ENCODE measurements at regions not wholly inside any gene's neighbourhood (a gene's known extent, or its start where the extent isn't known, plus 50 kb on each side); places are given as distances from the start of the nearest gene placed in this dataset.

GRCh38 chr20:24376311-24377099, 92.9 kb upstream of the SYNDIG1 start:
- DNase-seq (ENCODE audit: low spot score), result no peak

- DNase-seq (ENCODE audit: low spot score), result no peak
These were observed 96.1 kb upstream of the SYNDIG1 start for GRCh38 chr20:24373372-24373771.

GRCh38 chr20:24370911-24371695, 98.3 kb upstream of the SYNDIG1 start:
- DNase-seq (ENCODE audit: low spot score), result no peak

GRCh38 chr20:24370249-24370648, 99.2 kb upstream of the SYNDIG1 start:
- no peak for DNase-seq (ENCODE audit: low spot score)

- no peak for DNase-seq (ENCODE audit: low spot score)
These were observed 101.2 kb upstream of the SYNDIG1 start for GRCh38 chr20:24368253-24368652.

GRCh38 chr20:24366336-24367004, 103.0 kb upstream of the SYNDIG1 start:
- no peak for DNase-seq (ENCODE audit: low spot score)

GRCh38 chr20:24365670-24366069, 103.8 kb upstream of the SYNDIG1 start:
- DNase-seq (ENCODE audit: low spot score), result no peak

GRCh38 chr20:24364482-24364881, 104.9 kb upstream of the SYNDIG1 start:
- no peak for DNase-seq (ENCODE audit: low spot score)

GRCh38 chr20:24363031-24363430, 106.4 kb upstream of the SYNDIG1 start:
- no peak for DNase-seq (ENCODE audit: low spot score)

GRCh38 chr20:24362080-24362479, 107.3 kb upstream of the SYNDIG1 start:
- DNase-seq (ENCODE audit: low spot score), result no peak

- DNase-seq (ENCODE audit: low spot score), result no peak
These were observed 107.9 kb upstream of the SYNDIG1 start for GRCh38 chr20:24361541-24361940.

- DNase-seq (ENCODE audit: low spot score), result no peak
These were observed 108.9 kb upstream of the SYNDIG1 start for GRCh38 chr20:24360531-24360930.

- DNase-seq (ENCODE audit: low spot score), result no peak
These were observed 110.0 kb upstream of the SYNDIG1 start for GRCh38 chr20:24359321-24360027.

GRCh38 chr20:24357931-24358330, 111.5 kb upstream of the SYNDIG1 start:
- no peak for DNase-seq (ENCODE audit: low spot score)

GRCh38 chr20:24357177-24357576, 112.3 kb upstream of the SYNDIG1 start:
- DNase-seq (ENCODE audit: low spot score), result no peak

GRCh38 chr20:24353135-24353690, 116.2 kb upstream of the SYNDIG1 start:
- no peak for DNase-seq (ENCODE audit: low spot score)

GRCh38 chr20:24350923-24351368, 118.5 kb upstream of the SYNDIG1 start:
- DNase-seq (ENCODE audit: low spot score), result no peak

- no peak for DNase-seq (ENCODE audit: low spot score)
These were observed 127.6 kb upstream of the SYNDIG1 start for GRCh38 chr20:24341781-24342180.

- DNase-seq (ENCODE audit: low spot score), result no peak
These were observed 128.5 kb upstream of the SYNDIG1 start for GRCh38 chr20:24340933-24341332.

GRCh38 chr20:24339210-24339641, 130.2 kb upstream of the SYNDIG1 start:
- no peak for DNase-seq (ENCODE audit: low spot score)

- DNase-seq (ENCODE audit: low spot score), result no peak
These were observed 131.9 kb upstream of the SYNDIG1 start for GRCh38 chr20:24337551-24337950.

- no peak for DNase-seq (ENCODE audit: low spot score)
These were observed 132.4 kb upstream of the SYNDIG1 start for GRCh38 chr20:24337069-24337468.

All from CD4-positive, alpha-beta T cell treated with Interleukin-6 at 100 ng/mL for 8 hours (primary cell).